Left ventricle myocardium inferior (tissue), 1 donor: ENCODE measurements at regions not wholly inside any gene's neighbourhood (a gene's known extent, or its start where the extent isn't known, plus 50 kb on each side); places are given as distances from the start of the nearest gene placed in this dataset.

Experiments used
- DNase-seq: peaks from one replicate; pipeline ENCODE4 v3.0.0-alpha.2; 2020
- H3K27ac ChIP-seq: fragments of 200-600 bp; replicated peaks from 2 replicates; pipeline ENCODE4 v1.8.0; 2021
- H3K27me3 ChIP-seq: fragments of 200-600 bp; 2 replicates; pipeline ENCODE4 v1.8.0; 2021; ENCODE audit warnings: low read depth
- H3K36me3 ChIP-seq: fragments of 200-600 bp; 2 replicates; pipeline ENCODE4 v1.8.0; 2021
- H3K4me1 ChIP-seq: fragments of 200-600 bp; 2 replicates; pipeline ENCODE4 v1.8.0; 2021
- H3K4me3 ChIP-seq: fragments of 200-600 bp; 2 replicates; pipeline ENCODE4 v1.8.0; 2021; ENCODE audit warnings: mild to moderate bottlenecking, moderate library complexity
- H3K9me3 ChIP-seq: fragments of 200-600 bp; replicated peaks from 2 replicates; pipeline ENCODE4 v1.8.0; 2021
- intact Hi-C: fragments of 100-400 bp; cut with micrococcal nuclease; formaldehyde crosslinking; loops from one replicate; pipeline ENCODE4 v1.11.0; 2022
- TF ChIP-seq, protein P1 (sequence below): fragments of 200-600 bp; IDR thresholded peaks from 2 replicates; pipeline ENCODE4 v1.8.0; 2021; ENCODE audit warnings: antibody characterized with exemption, mild to moderate bottlenecking, borderline replicate concordance
- donor health status: DM: no; HTN: yes; CAD: no; lungs with severe emphysema.

DNA sequence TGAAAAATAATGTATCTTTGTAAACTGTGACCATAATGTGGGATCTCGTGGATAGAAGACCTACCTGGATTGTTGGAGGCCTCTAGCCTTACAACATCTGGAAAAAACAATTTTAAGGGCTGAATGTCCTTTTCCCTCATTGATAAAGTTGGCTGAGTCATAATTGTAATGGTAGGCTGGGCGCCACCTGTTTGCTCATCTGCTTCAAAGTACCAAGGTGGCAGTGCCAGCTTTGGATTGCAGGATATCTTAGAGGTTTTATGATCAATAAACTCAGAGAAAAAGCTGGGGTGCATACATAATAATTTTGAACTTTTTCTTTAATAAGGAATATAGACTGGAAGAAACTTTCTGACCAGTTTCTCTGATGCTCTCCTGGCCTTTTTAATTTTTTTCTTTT, 653.4 kb downstream of the MMUT start:
- no peaks in the 10 kb centered on the region for H3K27me3 ChIP-seq
- DNase-seq = no peak
- H3K4me3 ChIP-seq = no peak overlapping the region
- no peak overlapping the region for H3K27ac ChIP-seq
- TF ChIP-seq, protein P1, sequence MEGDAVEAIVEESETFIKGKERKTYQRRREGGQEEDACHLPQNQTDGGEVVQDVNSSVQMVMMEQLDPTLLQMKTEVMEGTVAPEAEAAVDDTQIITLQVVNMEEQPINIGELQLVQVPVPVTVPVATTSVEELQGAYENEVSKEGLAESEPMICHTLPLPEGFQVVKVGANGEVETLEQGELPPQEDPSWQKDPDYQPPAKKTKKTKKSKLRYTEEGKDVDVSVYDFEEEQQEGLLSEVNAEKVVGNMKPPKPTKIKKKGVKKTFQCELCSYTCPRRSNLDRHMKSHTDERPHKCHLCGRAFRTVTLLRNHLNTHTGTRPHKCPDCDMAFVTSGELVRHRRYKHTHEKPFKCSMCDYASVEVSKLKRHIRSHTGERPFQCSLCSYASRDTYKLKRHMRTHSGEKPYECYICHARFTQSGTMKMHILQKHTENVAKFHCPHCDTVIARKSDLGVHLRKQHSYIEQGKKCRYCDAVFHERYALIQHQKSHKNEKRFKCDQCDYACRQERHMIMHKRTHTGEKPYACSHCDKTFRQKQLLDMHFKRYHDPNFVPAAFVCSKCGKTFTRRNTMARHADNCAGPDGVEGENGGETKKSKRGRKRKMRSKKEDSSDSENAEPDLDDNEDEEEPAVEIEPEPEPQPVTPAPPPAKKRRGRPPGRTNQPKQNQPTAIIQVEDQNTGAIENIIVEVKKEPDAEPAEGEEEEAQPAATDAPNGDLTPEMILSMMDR = no peak
- no peaks in the 10 kb centered on the region for H3K36me3 ChIP-seq
- no peaks in the 10 kb centered on the region for H3K4me1 ChIP-seq
- intact Hi-C loops = no loop called here
- H3K9me3 ChIP-seq = no peaks in the 10 kb centered on the region

DNA sequence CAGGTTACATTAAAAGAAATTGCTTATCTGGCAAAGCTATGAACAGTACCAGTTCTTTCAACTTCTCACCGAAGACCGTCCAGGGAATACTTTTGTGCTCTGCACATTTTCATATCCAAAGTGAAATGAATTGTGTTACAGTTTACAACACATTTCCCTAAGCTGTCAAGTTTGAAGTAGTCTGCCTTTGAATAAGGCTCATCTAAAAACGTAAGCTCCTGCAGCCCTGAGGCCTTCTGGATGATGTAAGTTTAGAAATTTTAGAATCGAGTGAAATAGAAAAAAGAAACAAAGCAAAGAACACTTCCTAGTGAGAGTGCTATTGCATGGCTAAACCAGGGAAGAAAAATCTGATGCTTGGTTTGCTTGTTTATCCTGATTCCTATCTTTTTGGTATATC, 653.8 kb downstream of the MMUT start:
- Histone ChIP-seq H3K36me3 (no peaks in the 10 kb centered on the region), H3K9me3 (no peaks in the 10 kb centered on the region), H3K4me3 (no peak overlapping the region), H3K27me3 (no peaks in the 10 kb centered on the region), H3K4me1 (no peaks in the 10 kb centered on the region), H3K27ac (no peak overlapping the region)
- TF ChIP-seq, protein P1 = no peak
- DNase-seq = no peak
- intact Hi-C loops = no loop called here

DNA sequence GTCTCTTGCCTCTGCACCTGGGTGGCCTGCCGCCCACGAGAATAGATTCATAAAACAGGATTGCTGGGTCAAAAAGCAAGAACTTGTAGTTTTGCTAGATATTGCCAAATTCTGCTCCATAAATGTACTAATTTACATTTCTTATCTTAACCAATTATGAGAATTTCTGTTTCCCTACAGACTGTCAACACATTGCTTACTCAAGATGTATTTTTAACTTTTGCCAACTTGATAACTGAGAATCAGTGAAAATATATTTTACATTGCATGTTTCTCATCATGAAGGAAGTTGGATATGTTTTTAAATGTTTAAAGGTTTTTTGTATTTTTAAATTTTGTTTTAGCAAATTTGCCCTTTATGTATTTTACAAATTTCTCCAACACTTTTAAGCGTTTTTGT, 664.8 kb downstream of the MMUT start:
- no peak for DNase-seq
- no peaks in the 10 kb centered on the region for H3K36me3 ChIP-seq
- TF ChIP-seq, protein P1 = no peak

DNA sequence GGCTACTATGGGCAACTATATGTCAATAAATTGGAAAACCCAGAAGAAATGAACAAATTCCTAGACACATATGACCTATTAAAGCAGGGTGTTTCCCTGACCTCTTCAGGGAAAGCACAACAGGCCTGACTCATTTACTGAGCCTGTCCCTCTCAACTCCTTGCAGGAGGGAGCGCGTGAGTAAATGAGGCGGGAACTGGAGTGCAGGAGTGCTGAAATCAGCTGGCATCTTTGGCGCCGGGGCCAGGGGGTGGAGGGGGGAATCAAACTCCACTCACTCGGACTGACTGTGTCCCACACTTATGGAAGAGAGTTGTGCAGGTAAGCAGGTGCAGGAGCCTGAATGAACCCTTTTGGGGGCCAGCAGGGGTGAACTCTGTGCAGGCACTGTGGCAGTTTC, 671.2 kb upstream of the PTCHD4 start:
- Histone ChIP-seq H3K9me3 (peaks cover 6% of the 10 kb centered on the region), H3K27me3 (no peaks in the 10 kb centered on the region), H3K4me3 (no peak overlapping the region), H3K36me3 (no peaks in the 10 kb centered on the region), H3K27ac (no peak overlapping the region), H3K4me1 (no peaks in the 10 kb centered on the region)
- intact Hi-C loops = no loop called here
- DNase-seq = no peak
- TF ChIP-seq, protein P1 = no peak

More for the DNA sequence above, 664.8 kb downstream of the MMUT start:
- Histone ChIP-seq H3K27me3 (no peaks in the 10 kb centered on the region), H3K4me3 (no peak overlapping the region), H3K27ac (no peak overlapping the region), H3K9me3 (no peaks in the 10 kb centered on the region), H3K4me1 (no peaks in the 10 kb centered on the region)
- intact Hi-C loops = no loop called here

DNA sequence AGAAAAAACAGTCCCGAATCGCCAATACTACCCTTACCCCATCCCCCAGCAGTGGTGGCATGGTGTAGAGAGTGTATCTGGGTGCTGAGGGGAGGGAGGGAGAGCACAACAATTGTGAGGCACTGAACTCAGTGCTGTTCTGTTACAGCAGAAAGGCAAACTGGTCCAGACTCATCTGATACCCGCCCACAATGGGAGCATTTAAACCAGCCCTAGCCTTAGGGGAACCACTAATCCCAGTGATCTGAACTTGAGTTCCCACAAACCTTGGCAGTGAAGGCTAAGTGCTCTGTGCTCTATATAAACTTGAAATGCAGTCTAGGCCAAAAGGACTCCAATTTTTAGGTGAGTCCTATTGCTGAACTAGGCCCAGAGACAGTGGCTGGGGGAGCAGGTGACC, 666.4 kb upstream of the PTCHD4 start:
- intact Hi-C loops = no loop called here
- Histone ChIP-seq H3K27ac (no peak overlapping the region), H3K9me3 (no peaks in the 10 kb centered on the region), H3K4me1 (no peaks in the 10 kb centered on the region), H3K36me3 (no peaks in the 10 kb centered on the region), H3K27me3 (no peaks in the 10 kb centered on the region), H3K4me3 (no peak overlapping the region)
- no peak for DNase-seq
- TF ChIP-seq, protein P1 = no peak

DNA sequence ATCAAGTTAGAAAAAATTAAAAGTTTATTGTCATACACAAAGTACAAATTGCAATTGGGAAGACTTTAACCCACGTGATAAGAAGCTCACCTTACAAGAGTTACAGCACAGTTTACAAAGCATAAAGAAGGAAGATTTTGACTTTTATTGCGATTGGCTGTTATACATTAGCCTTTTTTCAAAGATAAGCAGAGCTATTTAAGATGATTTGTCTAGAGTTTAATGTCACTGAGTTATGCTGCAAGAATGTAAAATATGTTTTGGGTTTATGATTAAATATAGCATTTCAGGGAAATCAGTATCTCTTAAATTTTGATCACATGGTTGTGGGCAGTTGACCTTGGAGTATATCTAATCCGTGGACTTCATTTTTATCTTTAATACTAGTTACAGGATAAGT, 664.2 kb upstream of the PTCHD4 start:
- TF ChIP-seq, protein P1 = no peak
- Histone ChIP-seq H3K9me3 (no peaks in the 10 kb centered on the region), H3K4me1 (no peaks in the 10 kb centered on the region), H3K36me3 (no peaks in the 10 kb centered on the region), H3K4me3 (no peak overlapping the region), H3K27me3 (no peaks in the 10 kb centered on the region), H3K27ac (no peak overlapping the region)
- DNase-seq = no peak
- intact Hi-C loops = no loop called here
